ENCODE measurements at regions not wholly inside any gene's neighbourhood (a gene's known extent, or its start where the extent isn't known, plus 50 kb on each side); places are given as distances from the start of the nearest gene placed in this dataset.

DNA sequence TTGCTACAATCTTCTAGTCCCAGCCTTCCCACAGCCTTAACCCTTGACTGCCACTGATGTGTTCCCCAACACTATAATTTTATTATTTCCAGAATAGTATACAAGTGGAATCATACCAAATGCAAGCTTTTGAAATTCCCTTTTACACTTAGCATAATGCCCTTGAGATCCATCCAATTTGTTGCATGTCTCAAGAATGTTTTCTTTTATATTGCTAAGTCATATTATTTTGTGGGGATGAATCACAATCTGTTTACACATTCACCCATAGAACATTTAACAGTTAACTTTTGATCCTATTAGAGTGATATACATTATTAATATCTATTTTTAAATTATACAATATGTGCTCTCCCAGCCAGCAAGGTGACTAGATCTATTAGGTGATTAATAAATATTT, 74.3 kb upstream of the KYNU start:
- Histone ChIP-seq H3K4me1 (no peaks in the 10 kb centered on the region), H3K9me3 (no peaks in the 10 kb centered on the region), H3K27me3 (replicated peaks; ENCODE audit: control insufficient read depth, insufficient read depth, low read length) (no peaks in the 10 kb centered on the region), H3K36me3 (ENCODE audit: control insufficient read depth, insufficient read depth, low read length) (no peaks in the 10 kb centered on the region), H3K4me3 (ENCODE audit: low read depth, low read length) (no peak overlapping the region)
- no peak overlapping the region for H3K27ac Mint-ChIP-seq (ENCODE audit: unreplicated experiment)
- no peaks in the 10 kb centered on the region for H3K9me3 Mint-ChIP-seq (ENCODE audit: unreplicated experiment)
- BruUV-seq (replicated peaks): no TSS peak
- ChIA-PET POLR2A (no interaction called here), CTCF (no interaction called here)
- TF ChIP-seq, protein P1, sequence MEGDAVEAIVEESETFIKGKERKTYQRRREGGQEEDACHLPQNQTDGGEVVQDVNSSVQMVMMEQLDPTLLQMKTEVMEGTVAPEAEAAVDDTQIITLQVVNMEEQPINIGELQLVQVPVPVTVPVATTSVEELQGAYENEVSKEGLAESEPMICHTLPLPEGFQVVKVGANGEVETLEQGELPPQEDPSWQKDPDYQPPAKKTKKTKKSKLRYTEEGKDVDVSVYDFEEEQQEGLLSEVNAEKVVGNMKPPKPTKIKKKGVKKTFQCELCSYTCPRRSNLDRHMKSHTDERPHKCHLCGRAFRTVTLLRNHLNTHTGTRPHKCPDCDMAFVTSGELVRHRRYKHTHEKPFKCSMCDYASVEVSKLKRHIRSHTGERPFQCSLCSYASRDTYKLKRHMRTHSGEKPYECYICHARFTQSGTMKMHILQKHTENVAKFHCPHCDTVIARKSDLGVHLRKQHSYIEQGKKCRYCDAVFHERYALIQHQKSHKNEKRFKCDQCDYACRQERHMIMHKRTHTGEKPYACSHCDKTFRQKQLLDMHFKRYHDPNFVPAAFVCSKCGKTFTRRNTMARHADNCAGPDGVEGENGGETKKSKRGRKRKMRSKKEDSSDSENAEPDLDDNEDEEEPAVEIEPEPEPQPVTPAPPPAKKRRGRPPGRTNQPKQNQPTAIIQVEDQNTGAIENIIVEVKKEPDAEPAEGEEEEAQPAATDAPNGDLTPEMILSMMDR (IDR thresholded peaks at IDR 0.05; ENCODE audit: insufficient read depth in 1 of 2, low read depth in 1 of 2, low read length in 1 of 2, severe bottlenecking in 1 of 2, unreplicated experiment in 1 of 2): no peak
- H3K4me3 Mint-ChIP-seq (ENCODE audit: unreplicated experiment): no peak overlapping the region
- no peaks in the 10 kb centered on the region for H3K36me3 Mint-ChIP-seq (ENCODE audit: insufficient read depth, unreplicated experiment)
- H3K4me1 Mint-ChIP-seq (ENCODE audit: low read depth, unreplicated experiment): no peaks in the 10 kb centered on the region
- H3K27me3 Mint-ChIP-seq (ENCODE audit: insufficient read depth, unreplicated experiment): no peaks in the 10 kb centered on the region
- no peak for DNase-seq
- intact Hi-C loops (cut with micrococcal nuclease; ENCODE audit: unreplicated experiment): no loop called here

DNA sequence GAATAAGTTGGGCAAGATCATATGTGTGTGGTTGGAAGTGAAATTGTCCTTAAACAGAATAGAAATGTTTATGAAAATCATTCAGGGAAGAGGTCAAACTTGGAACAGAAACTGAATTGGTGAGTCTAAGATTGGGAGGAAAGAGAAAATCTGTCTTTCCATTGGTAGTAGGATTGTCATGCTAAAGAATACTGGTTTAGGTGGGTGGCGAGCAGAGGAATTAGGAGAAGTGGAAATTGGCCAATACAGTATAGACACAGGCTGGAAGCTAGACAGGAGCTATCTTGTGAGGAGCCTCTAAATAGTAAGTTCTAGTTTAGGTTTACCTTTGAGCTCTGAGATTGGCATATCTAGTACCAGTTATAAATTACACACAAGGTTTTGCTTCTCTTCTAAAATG, 80.9 kb upstream of the KYNU start:
- DNase-seq: no peak
- Mint-ChIP-seq H3K9me3 (ENCODE audit: unreplicated experiment) (no peaks in the 10 kb centered on the region), H3K36me3 (ENCODE audit: insufficient read depth, unreplicated experiment) (no peaks in the 10 kb centered on the region), H3K4me1 (ENCODE audit: low read depth, unreplicated experiment) (no peaks in the 10 kb centered on the region), H3K4me3 (ENCODE audit: unreplicated experiment) (no peak overlapping the region), H3K27ac (ENCODE audit: unreplicated experiment) (no peak overlapping the region), H3K27me3 (ENCODE audit: insufficient read depth, unreplicated experiment) (no peaks in the 10 kb centered on the region)
- no TSS peak for BruUV-seq (replicated peaks)
- Histone ChIP-seq H3K27me3 (replicated peaks; ENCODE audit: control insufficient read depth, insufficient read depth, low read length) (no peaks in the 10 kb centered on the region), H3K4me3 (ENCODE audit: low read depth, low read length) (no peak overlapping the region), H3K9me3 (no peaks in the 10 kb centered on the region), H3K36me3 (ENCODE audit: control insufficient read depth, insufficient read depth, low read length) (no peaks in the 10 kb centered on the region), H3K4me1 (no peaks in the 10 kb centered on the region)
- ChIA-PET POLR2A (no interaction called here), CTCF (interaction anchor here (1.0 to 1.7 kb wide), 2 partner anchors 178 to 184 kb away, joined by 4 to 6 read pairs; no protein-coding TSS in a partner anchor)
- TF ChIP-seq, protein P1 (IDR thresholded peaks at IDR 0.05; ENCODE audit: insufficient read depth in 1 of 2, low read depth in 1 of 2, low read length in 1 of 2, severe bottlenecking in 1 of 2, unreplicated experiment in 1 of 2): no peak
- intact Hi-C loops (cut with micrococcal nuclease; ENCODE audit: unreplicated experiment): loop anchor here (1.0 to 5.0 kb wide), 3 partner anchors 114 to 193 kb away; no protein-coding TSS in a partner anchor

DNA sequence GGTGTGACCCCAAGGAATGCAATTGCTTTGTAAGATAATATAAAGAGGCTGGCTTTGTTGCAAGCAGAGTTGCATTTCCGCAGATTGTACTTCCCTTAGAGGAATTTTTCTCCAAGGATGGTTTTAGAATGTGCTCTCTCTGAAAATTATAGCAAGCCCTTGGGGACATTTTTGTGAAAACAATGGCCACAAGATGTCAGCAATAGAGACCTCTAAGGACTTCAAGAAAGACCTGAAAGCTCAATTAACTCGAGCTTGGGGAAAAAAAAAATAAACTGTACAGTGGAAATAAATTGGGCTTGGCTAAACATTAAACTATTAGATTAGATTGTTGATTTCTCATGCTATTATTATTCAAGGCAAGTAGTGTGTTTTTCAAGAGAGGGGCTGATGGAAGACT, 81.3 kb upstream of the KYNU start:
- Mint-ChIP-seq H3K36me3 (ENCODE audit: insufficient read depth, unreplicated experiment) (no peaks in the 10 kb centered on the region), H3K27ac (ENCODE audit: unreplicated experiment) (no peak overlapping the region), H3K4me1 (ENCODE audit: low read depth, unreplicated experiment) (no peaks in the 10 kb centered on the region), H3K9me3 (ENCODE audit: unreplicated experiment) (no peaks in the 10 kb centered on the region), H3K27me3 (ENCODE audit: insufficient read depth, unreplicated experiment) (no peaks in the 10 kb centered on the region), H3K4me3 (ENCODE audit: unreplicated experiment) (no peak overlapping the region)
- intact Hi-C loops (cut with micrococcal nuclease; ENCODE audit: unreplicated experiment): loop anchor here (1.0 to 5.0 kb wide), 3 partner anchors 114 to 193 kb away; no protein-coding TSS in a partner anchor
- BruUV-seq (replicated peaks): no TSS peak
- H3K36me3 ChIP-seq (ENCODE audit: control insufficient read depth, insufficient read depth, low read length): no peaks in the 10 kb centered on the region
- H3K27me3 ChIP-seq (replicated peaks; ENCODE audit: control insufficient read depth, insufficient read depth, low read length): no peaks in the 10 kb centered on the region
- TF ChIP-seq, protein P1 (IDR thresholded peaks at IDR 0.05; ENCODE audit: insufficient read depth in 1 of 2, low read depth in 1 of 2, low read length in 1 of 2, severe bottlenecking in 1 of 2, unreplicated experiment in 1 of 2): peak in 1 of 2 experiments; percentile 19
- no peaks in the 10 kb centered on the region for H3K4me1 ChIP-seq
- DNase-seq: peak in 1 of 2 experiments; percentile 6
- H3K4me3 ChIP-seq (ENCODE audit: low read depth, low read length): no peak overlapping the region
- ChIA-PET POLR2A (no interaction called here), CTCF (interaction anchor here (1.0 to 1.7 kb wide), 2 partner anchors 178 to 184 kb away, joined by 4 to 6 read pairs; no protein-coding TSS in a partner anchor)
- no peaks in the 10 kb centered on the region for H3K9me3 ChIP-seq

All from Caco-2 (cell line).